WERI-Rb-1 (cell line): ENCODE measurements at regions not wholly inside any gene's neighbourhood (a gene's known extent, or its start where the extent isn't known, plus 50 kb on each side); places are given as distances from the start of the nearest gene placed in this dataset.

Source experiments
- DNase-seq: peaks from one replicate; pipeline ENCODE4 v3.0.0-alpha.2; 2020
- H3K27ac ChIP-seq: fragments of 250-450 bp; sonication (Bioruptor Pico); 2 replicates; pipeline ENCODE4 v1.5.1; 2020; ENCODE audit warnings: mild to moderate bottlenecking, moderate library complexity
- H3K27me3 ChIP-seq: fragments of 250-450 bp; sonication (Bioruptor Pico); 2 replicates; pipeline ENCODE4 v1.5.1; 2021; ENCODE audit warnings: mild to moderate bottlenecking, low read depth, moderate library complexity; ENCODE audit not compliant: insufficient read depth, severe bottlenecking
- H3K36me3 ChIP-seq: fragments of 250-450 bp; sonication (Bioruptor Pico); 2 replicates; pipeline ENCODE4 v1.5.1; 2020; ENCODE audit warnings: mild to moderate bottlenecking, moderate library complexity
- H3K4me3 ChIP-seq: 2 replicates; pipeline ENCODE4 v1.5.1; 2011; ENCODE audit warnings: low read depth, mild to moderate bottlenecking, control low read depth, low read length
- H3K9me3 ChIP-seq: fragments of 250-450 bp; sonication (Bioruptor Pico); 2 replicates; pipeline ENCODE4 v1.5.1; 2021; ENCODE audit warnings: mild to moderate bottlenecking, moderate library complexity; ENCODE audit not compliant: severe bottlenecking
- TF ChIP-seq, protein P1 (sequence below): IDR thresholded peaks from 2 replicates; pipeline ENCODE4 v1.5.1; 2011; ENCODE audit warnings: low read depth, mild to moderate bottlenecking, control low read depth, inconsistent platforms, low read length

GRCh38 chr5:88116396-88116795 is 152.2 kb downstream of the TMEM161B start:
- Histone ChIP-seq H3K4me3 (no peak overlapping the region), H3K36me3 (no peaks in the 10 kb centered on the region), H3K9me3 (no peaks in the 10 kb centered on the region), H3K27ac (no peak overlapping the region), H3K27me3 (no peaks in the 10 kb centered on the region)
- TF ChIP-seq, protein P1, sequence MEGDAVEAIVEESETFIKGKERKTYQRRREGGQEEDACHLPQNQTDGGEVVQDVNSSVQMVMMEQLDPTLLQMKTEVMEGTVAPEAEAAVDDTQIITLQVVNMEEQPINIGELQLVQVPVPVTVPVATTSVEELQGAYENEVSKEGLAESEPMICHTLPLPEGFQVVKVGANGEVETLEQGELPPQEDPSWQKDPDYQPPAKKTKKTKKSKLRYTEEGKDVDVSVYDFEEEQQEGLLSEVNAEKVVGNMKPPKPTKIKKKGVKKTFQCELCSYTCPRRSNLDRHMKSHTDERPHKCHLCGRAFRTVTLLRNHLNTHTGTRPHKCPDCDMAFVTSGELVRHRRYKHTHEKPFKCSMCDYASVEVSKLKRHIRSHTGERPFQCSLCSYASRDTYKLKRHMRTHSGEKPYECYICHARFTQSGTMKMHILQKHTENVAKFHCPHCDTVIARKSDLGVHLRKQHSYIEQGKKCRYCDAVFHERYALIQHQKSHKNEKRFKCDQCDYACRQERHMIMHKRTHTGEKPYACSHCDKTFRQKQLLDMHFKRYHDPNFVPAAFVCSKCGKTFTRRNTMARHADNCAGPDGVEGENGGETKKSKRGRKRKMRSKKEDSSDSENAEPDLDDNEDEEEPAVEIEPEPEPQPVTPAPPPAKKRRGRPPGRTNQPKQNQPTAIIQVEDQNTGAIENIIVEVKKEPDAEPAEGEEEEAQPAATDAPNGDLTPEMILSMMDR: no peak
- DNase-seq: no peak

DNA sequence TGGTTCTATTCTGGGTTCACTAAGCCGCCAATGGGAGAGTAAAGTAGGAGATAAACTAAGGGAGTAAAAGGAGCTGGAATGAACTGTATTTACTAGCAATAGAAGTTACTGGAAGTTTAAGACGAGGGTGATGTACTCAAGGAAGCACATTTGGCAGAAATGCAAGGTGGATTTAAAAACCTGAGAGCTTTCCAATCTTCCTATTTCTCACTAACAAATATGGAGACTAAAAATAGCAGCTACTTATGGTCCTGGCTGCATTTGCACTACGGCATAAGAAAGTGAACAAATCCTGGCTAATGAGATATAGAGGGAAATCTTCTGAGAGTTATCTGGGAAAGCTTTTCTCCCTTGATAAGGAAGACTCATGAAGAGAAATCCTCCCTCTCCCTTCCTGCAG is 153.4 kb downstream of the TMEM161B start:
- H3K27me3 ChIP-seq: no peaks in the 10 kb centered on the region
- no peak for DNase-seq
- no peak overlapping the region for H3K4me3 ChIP-seq
- H3K9me3 ChIP-seq: no peaks in the 10 kb centered on the region
- no peaks in the 10 kb centered on the region for H3K36me3 ChIP-seq
- H3K27ac ChIP-seq: no peak overlapping the region
- TF ChIP-seq, protein P1: no peak

DNA sequence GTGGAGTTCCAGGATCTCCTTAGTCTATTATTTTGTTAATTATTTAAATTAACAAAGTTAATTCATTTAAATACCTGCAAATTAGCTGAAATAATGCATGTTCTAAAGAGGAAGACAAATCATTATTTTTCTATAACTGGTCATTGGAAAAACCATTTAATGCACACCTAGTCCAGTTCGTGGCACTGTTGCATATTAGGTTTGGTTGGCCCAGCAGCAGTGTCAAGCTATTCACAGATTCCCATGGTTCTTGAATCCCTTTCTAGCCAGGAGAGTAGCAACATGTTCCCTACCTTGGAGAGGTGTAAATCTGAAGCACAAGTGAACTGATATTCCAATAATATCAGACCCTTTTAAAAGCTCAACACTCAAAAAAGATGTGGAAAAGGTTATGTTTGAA is 155.2 kb downstream of the TMEM161B start:
- Histone ChIP-seq H3K36me3 (no peaks in the 10 kb centered on the region), H3K9me3 (no peaks in the 10 kb centered on the region), H3K27me3 (no peaks in the 10 kb centered on the region), H3K27ac (no peak overlapping the region), H3K4me3 (no peak overlapping the region)
- TF ChIP-seq, protein P1: no peak
- DNase-seq: no peak

GRCh38 chr5:88109818-88110217 is 158.8 kb downstream of the TMEM161B start:
- no peak overlapping the region for H3K27ac ChIP-seq
- TF ChIP-seq, protein P1: no peak
- H3K9me3 ChIP-seq: no peaks in the 10 kb centered on the region
- H3K27me3 ChIP-seq: no peaks in the 10 kb centered on the region
- H3K4me3 ChIP-seq: no peak overlapping the region
- H3K36me3 ChIP-seq: no peaks in the 10 kb centered on the region
- no peak for DNase-seq

DNA sequence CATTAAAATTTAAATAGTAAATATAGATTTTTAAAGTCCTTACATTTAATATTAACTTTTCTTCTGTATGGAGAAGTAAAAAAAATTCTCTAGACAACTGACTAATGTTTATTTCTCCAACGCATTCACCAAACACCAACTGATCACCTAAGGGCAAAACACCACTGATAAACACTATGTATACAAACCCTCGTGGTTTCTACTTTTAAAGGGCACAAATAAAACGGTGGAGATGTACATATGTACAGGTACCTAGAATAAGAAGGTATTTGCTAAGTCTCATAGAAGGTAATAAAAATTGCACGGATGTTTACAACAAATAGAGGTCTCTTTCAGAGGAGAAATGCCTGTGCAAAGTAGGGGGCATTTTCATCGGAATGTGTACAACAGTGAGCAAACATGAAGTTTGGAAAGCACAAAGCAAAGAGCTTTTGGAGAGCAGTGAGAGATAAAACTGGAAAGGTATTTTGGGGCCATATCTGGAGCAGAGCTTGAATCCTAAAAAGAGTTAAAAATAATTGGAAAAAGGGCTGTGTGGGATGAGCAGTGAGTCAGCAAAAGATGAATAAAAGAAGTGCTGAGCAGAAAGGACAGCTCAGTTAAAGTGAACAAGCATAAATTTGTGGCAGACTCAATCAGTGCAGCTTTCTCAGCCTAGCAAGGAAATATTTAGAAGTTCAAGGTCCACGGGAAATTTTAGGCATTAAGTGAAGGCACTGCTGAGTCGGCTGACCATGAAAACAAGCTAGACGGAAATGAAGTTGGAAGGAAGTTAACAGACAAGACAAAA is 160.0 kb downstream of the TMEM161B start:
- TF ChIP-seq, protein P1: no peak
- Histone ChIP-seq H3K27ac (no peak overlapping the region), H3K36me3 (no peaks in the 10 kb centered on the region)

More for the DNA sequence above, 160.0 kb downstream of the TMEM161B start:
- Histone ChIP-seq H3K27me3 (no peaks in the 10 kb centered on the region), H3K4me3 (no peak overlapping the region), H3K9me3 (no peaks in the 10 kb centered on the region)
- DNase-seq: no peak
